Activated CD8-positive, alpha-beta memory T cell treated with anti-CD3 and anti-CD28 coated beads, Interleukin-2, amount 50 U/mL, for 4 hours (primary cell): ENCODE measurements at regions not wholly inside any gene's neighbourhood (a gene's known extent, or its start where the extent isn't known, plus 50 kb on each side); places are given as distances from the start of the nearest gene placed in this dataset.
"Not testable (repeated sequence)": the region's sequence is repeated elsewhere in the genome, so short reads cannot be mapped to it uniquely, and the experiment has no call there.

Experiments
- DNase-seq: peaks from one replicate; pipeline ENCODE4 v3.0.0-alpha.2; 2020

DNA sequence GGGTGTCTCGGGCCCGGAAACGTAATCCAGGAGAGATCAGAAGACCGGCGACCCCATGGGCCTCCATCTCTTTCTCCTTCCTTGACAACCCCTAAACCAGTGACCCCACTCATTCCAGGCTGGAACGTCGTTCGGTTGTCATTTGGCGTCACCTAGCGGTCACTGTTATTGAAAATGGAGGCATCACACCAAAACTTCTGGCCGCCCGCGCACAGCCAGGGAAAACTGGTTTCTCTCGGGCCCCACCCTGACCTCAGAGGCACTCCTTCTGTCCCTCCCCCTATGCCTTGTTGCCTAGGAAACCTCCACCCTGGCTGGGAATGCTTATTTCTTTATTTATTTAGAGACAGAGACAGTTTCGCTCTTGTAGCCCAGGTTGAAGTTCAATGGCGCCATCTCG lies 2327.3 kb upstream of the TPTE start:
- DNase-seq: not testable (repeated sequence)

GRCh38 chr21:8197377-8198027 lies 2323.9 kb upstream of the TPTE start:
- DNase-seq: not testable (repeated sequence)

DNA sequence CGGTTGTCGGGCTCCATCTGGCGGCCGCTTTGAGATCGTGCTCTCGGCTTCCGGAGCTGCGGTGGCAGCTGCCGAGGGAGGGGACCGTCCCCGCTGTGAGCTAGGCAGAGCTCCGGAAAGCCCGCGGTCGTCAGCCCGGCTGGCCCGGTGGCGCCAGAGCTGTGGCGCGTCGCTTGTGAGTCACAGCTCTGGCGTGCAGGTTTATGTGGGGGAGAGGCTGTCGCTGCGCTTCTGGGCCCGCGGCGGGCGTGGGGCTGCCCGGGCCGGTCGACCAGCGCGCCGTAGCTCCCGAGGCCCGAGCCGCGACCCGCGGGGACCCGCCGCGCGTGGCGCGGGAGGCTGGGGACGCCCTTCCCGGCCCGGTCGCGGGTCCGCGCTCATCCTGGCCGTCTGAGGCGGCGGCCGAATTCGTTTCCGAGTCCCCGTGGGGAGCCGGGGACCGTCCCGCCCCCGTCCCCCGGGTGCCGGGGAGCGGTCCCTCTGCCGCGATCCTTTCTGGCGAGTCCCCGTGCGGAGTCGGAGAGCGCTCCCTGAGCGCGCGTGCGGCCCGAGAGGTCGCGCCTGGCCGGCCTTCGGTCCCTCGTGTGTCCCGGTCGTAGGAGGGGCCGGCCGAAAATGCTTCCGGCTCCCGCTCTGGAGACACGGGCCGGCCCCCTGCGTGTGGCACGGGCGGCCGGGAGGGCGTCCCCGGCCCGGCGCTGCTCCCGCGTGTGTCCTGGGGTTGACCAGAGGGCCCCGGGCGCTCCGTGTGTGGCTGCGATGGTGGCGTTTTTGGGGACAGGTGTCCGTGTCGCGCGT lies 2316.1 kb upstream of the TPTE start:
- DNase-seq: not testable (repeated sequence)

- DNase-seq: not testable (repeated sequence)
Measured at GRCh38 chr21:8205892-8206188, 2315.5 kb upstream of the TPTE start.

GRCh38 chr21:8212986-8213550 lies 2308.3 kb upstream of the TPTE start:
- DNase-seq: peak; percentile 9

GRCh38 chr21:8214539-8214938 lies 2306.8 kb upstream of the TPTE start:
- DNase-seq: not testable (repeated sequence)

GRCh38 chr21:8229366-8230150 lies 2291.8 kb upstream of the TPTE start:
- not testable (repeated sequence) for DNase-seq

DNA sequence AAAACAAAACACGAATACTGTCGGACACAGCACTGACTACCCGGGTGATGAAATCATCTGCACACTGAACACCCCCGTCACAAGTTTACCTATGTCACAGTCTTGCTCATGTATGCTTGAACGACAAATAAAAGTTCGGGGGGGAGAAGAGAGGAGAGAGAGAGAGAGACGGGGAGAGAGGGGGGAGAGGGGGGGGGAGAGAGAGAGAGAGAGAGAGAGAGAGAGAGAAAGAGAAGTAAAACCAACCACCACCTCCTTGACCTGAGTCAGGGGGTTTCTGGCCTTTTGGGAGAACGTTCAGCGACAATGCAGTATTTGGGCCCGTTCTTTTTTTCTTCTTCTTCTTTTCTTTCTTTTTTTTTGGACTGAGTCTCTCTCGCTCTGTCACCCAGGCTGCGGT lies 2290.1 kb upstream of the TPTE start:
- not testable (repeated sequence) for DNase-seq

- DNase-seq: not testable (repeated sequence)
Measured at GRCh38 chr21:8233000-8233399, 2288.4 kb upstream of the TPTE start.

DNA sequence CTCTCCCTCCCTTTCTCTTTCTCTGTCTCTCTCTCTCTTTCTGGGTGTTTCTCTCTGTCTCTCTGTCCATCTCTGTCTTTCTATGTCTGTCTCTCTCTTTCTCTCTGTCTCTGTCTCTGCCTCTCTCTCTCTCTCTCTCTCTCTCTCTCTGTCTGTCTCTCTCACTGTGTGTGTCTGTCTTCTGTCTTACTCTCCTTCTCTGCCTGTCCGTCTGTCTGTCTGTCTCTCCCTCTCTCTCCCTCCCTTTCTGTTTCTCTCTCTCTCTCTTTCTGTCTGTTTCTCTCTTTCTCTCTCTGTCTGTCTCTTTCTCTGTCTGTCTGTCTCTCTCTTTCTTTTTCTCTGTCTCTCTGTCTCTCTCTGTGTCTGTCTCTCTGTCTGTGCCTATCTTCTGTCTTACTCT lies 2287.3 kb upstream of the TPTE start:
- DNase-seq: not testable (repeated sequence)

GRCh38 chr21:8244723-8245641 lies 2276.4 kb upstream of the TPTE start:
- not testable (repeated sequence) for DNase-seq

DNA sequence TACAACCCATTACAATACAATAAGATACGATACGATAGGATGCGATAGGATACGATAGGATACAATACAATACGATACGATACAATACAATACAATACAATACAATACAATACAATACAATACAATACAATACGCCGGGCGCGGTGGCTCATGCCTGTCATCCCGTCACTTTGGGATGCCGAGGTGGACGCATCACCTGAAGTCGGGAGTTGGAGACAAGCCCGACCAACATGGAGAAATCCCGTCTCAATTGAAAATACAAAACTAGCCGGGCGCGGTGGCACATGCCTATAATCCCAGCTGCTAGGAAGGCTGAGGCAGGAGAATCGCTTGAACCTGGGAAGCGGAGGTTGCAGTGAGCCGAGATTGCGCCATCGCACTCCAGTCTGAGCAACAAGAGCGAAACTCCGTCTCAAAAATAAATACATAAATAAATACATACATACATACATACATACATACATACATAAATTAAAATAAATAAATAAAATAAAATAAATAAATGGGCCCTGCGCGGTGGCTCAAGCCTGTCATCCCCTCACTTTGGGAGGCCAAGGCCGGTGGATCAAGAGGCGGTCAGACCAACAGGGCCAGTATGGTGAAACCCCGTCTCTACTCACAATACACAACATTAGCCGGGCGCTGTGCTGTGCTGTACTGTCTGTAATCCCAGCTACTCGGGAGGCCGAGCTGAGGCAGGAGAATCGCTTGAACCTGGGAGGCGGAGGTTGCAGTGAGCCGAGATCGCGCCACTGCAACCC lies 2275.6 kb upstream of the TPTE start:
- not testable (repeated sequence) for DNase-seq

- DNase-seq: not testable (repeated sequence)
Measured at GRCh38 chr21:8251701-8252100, 2269.7 kb upstream of the TPTE start.

DNA sequence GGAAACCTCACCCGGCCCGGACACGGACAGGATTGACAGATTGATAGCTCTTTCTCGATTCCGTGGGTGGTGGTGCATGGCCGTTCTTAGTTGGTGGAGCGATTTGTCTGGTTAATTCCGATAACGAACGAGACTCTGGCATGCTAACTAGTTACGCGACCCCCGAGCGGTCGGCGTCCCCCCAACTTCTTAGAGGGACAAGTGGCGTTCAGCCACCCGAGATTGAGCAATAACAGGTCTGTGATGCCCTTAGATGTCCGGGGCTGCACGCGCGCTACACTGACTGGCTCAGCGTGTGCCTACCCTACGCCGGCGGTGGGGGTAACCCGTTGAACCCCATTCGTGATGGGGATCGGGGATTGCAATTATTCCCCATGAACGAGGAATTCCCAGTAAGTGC lies 2266.3 kb upstream of the TPTE start:
- DNase-seq: peak; percentile 17

DNA sequence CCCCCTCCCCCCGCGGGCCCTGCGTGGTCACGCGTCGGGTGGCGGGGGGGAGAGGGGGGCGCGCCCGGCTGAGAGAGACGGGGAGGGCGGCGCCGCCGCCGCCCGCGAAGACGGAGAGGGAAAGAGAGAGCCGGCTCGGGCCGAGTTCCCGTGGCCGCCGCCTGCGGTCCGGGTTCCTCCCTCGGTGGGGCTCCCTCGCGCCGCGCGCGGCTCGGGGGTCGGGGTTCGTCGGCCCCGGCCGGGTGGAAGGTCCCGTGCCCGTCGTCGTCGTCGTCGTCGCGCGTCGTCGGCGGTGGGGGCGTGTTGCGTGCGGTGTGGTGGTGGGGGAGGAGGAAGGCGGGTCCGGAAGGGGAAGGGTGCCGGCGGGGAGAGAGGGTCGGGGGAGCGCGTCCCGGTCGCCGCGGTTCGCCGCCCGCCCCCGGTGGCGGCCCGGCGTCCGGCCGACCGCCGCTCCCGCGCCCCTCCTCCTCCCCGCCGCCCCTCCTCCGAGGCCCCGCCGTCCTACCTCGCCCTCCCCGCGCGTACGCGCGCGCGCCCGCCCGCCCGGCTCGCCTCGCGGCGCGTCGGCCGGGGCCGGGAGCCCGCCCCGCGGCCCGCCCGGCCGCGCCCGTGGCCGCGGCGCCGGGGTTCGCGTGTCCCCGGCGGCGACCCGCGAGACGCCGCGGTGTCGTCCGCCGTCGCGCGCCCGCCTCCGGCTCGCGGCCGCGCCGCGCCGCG lies 2264.1 kb upstream of the TPTE start:
- DNase-seq: peak; percentile 13

GRCh38 chr21:8260065-8260627 lies 2261.2 kb upstream of the TPTE start:
- not testable (repeated sequence) for DNase-seq
